Fibroblast of lung (primary cell): ENCODE measurements at regions not wholly inside any gene's neighbourhood (a gene's known extent, or its start where the extent isn't known, plus 50 kb on each side); places are given as distances from the start of the nearest gene placed in this dataset.

Experiments used
- EZH2 ChIP-seq: IDR thresholded peaks from 2 replicates; pipeline ENCODE4 v1.5.1; 2012; ENCODE audit warnings: low read length, control low read depth, mild to moderate bottlenecking; ENCODE audit errors: missing control alignments
- TF ChIP-seq, protein P1 (sequence below), 2 donors: IDR thresholded peaks in 1 of 2; conservative IDR thresholded peaks in 1 of 2; 1 replicate in 1 of 2; 2 replicates in 1 of 2; pipeline ENCODE4 v1.5.1; 2011 to 2012; ENCODE audit warnings: low read length in 2 of 2, control low read depth in 1 of 2, inconsistent platforms in 1 of 2, low read depth in 1 of 2, mild to moderate bottlenecking in 1 of 2

DNA sequence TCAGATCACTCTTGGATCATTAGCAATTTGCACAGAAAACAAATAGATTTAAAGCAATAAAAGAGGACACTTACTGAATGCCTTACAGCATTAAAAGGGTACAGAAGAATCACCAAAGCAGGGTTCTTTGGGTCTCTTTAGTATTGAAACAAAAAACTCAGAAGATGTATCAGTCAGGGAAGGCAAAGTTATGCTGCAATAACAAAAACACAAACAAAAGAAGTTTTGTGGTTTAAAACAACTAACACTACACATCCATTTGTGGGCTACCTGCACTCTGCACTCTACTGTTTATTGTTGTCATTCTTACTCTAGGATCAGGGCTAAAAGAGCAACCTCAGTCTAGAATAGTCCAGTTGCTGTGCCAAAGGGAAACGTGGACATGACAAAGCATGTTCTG lies 216.4 kb downstream of the GPAM start:
- TF ChIP-seq, protein P1, sequence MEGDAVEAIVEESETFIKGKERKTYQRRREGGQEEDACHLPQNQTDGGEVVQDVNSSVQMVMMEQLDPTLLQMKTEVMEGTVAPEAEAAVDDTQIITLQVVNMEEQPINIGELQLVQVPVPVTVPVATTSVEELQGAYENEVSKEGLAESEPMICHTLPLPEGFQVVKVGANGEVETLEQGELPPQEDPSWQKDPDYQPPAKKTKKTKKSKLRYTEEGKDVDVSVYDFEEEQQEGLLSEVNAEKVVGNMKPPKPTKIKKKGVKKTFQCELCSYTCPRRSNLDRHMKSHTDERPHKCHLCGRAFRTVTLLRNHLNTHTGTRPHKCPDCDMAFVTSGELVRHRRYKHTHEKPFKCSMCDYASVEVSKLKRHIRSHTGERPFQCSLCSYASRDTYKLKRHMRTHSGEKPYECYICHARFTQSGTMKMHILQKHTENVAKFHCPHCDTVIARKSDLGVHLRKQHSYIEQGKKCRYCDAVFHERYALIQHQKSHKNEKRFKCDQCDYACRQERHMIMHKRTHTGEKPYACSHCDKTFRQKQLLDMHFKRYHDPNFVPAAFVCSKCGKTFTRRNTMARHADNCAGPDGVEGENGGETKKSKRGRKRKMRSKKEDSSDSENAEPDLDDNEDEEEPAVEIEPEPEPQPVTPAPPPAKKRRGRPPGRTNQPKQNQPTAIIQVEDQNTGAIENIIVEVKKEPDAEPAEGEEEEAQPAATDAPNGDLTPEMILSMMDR (conservative IDR thresholded peaks at IDR 0.05 in 1 of 2, IDR thresholded peaks at IDR 0.05 in 1 of 2; ENCODE audit: low read depth in 1 of 2, low read length in 2 of 2), result no peak
- no peak for TF ChIP-seq EZH2
